ENCODE measurements at regions not wholly inside any gene's neighbourhood (a gene's known extent, or its start where the extent isn't known, plus 50 kb on each side); places are given as distances from the start of the nearest gene placed in this dataset.

DNA sequence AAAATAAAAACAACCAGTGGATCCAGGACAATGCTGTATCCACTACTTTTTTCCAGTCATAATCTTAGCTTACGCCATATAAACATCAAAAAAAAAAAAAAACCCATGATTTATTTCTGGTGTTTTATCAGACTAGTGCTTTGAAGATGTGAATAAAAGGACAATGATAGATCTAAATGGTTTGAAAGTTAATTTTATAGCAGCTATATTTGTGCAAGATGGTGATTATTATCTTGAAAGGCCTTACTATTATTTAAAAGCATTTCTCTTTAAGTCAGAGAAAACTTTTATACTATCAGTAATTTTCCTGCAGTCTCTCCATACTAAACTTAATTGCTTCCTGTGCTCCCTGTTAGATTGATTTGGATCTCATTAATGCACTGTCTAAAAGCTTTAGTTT lies 670.3 kb downstream of the TBL1XR1 start:
- H3K27me3 ChIP-seq (ENCODE audit: control insufficient read depth in 2 of 2, insufficient read depth in 2 of 2, low read length in 2 of 2), result no peaks in the 10 kb centered on the region
- H3K36me3 ChIP-seq (replicated peaks in 1 of 2; ENCODE audit: control insufficient read depth in 1 of 2, insufficient read depth in 2 of 2, low read length in 2 of 2), result no peaks in the 10 kb centered on the region
- WGBS (ENCODE audit: insufficient coverage), result no CpG with 5 or more reads among the region's 1 CpG
- H3K27ac ChIP-seq (ENCODE audit: low read depth in 1 of 2, low read length in 2 of 2), result no peak overlapping the region
- no peaks in the 10 kb centered on the region for H3K4me1 Mint-ChIP-seq
- H3K4me3 Mint-ChIP-seq, result no peak overlapping the region
- DNase-seq, result no peak
- no peaks in the 10 kb centered on the region for H3K79me2 ChIP-seq (ENCODE audit: insufficient read depth, low read length)
- no peak overlapping the region for H3K9ac ChIP-seq (ENCODE audit: insufficient read depth, low read length, poor library complexity, severe bottlenecking)
- H3K27me3 Mint-ChIP-seq (ENCODE audit: low read depth in 3 of 3), result peaks cover 0 to 2% (median 0%) of the 10 kb centered on the region in 3 donors
- intact Hi-C loops (cut with micrococcal nuclease), result no loop called here
- no peak overlapping the region for H2AFZ ChIP-seq (ENCODE audit: insufficient read depth, low read depth, low read length, poor library complexity, severe bottlenecking)
- H3K4me1 ChIP-seq (ENCODE audit: control insufficient read depth in 1 of 2, insufficient read depth in 2 of 2, low read length in 2 of 2), result no peaks in the 10 kb centered on the region
- H4K20me1 ChIP-seq (ENCODE audit: insufficient read depth, low read length), result no peaks in the 10 kb centered on the region
- H3K9me3 ChIP-seq (replicated peaks in 1 of 2; ENCODE audit: control insufficient read depth in 1 of 2, insufficient read depth in 1 of 2, low read length in 2 of 2), result peaks cover 10 to 21% of the 10 kb centered on the region in 2 donors
- TF ChIP-seq, protein P1, sequence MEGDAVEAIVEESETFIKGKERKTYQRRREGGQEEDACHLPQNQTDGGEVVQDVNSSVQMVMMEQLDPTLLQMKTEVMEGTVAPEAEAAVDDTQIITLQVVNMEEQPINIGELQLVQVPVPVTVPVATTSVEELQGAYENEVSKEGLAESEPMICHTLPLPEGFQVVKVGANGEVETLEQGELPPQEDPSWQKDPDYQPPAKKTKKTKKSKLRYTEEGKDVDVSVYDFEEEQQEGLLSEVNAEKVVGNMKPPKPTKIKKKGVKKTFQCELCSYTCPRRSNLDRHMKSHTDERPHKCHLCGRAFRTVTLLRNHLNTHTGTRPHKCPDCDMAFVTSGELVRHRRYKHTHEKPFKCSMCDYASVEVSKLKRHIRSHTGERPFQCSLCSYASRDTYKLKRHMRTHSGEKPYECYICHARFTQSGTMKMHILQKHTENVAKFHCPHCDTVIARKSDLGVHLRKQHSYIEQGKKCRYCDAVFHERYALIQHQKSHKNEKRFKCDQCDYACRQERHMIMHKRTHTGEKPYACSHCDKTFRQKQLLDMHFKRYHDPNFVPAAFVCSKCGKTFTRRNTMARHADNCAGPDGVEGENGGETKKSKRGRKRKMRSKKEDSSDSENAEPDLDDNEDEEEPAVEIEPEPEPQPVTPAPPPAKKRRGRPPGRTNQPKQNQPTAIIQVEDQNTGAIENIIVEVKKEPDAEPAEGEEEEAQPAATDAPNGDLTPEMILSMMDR (IDR thresholded peaks at IDR 0.05), result no peak
- no peak overlapping the region for H3K4me3 ChIP-seq (replicated peaks in 1 of 3; ENCODE audit: low read depth in 2 of 3, low read length in 3 of 3)
- H3K27ac Mint-ChIP-seq, result no peak overlapping the region
- H3K4me2 ChIP-seq (replicated peaks; ENCODE audit: extremely low read depth, low read length, poor library complexity, severe bottlenecking), result no peak overlapping the region
- peaks cover 0 to 19% (median 13%) of the 10 kb centered on the region in 7 donors for H3K9me3 Mint-ChIP-seq
- H3K36me3 Mint-ChIP-seq, result no peaks in the 10 kb centered on the region

DNA sequence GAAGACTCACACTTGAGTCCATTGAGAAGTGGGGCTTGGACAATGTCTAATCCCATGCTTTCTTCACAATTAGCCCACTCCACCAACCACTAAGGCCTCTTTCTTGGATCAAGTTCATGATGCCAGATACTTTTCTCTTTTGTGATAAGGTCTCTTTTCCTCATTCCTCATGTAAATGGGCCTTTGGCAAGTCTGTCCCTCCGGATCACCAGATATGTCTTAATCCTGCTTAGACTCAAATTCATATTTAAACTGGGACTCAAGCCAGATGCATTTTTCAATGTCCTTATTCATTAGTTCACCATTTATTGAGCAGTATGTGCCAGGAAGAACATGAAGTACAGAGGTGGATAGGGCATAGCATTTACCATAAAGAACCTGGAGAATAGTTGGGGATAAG lies 671.1 kb downstream of the TBL1XR1 start:
- Mint-ChIP-seq H3K4me1 (no peaks in the 10 kb centered on the region), H3K27ac (no peak overlapping the region), H3K4me3 (no peak overlapping the region), H3K9me3 (peaks cover 1 to 22% (median 11%) of the 10 kb centered on the region in 7 donors), H3K27me3 (ENCODE audit: low read depth in 3 of 3) (peaks cover 0 to 2% (median 0%) of the 10 kb centered on the region in 3 donors), H3K36me3 (no peaks in the 10 kb centered on the region)
- Histone ChIP-seq H3K79me2 (ENCODE audit: insufficient read depth, low read length) (no peaks in the 10 kb centered on the region), H3K27ac (ENCODE audit: low read depth in 1 of 2, low read length in 2 of 2) (no peak overlapping the region), H2AFZ (ENCODE audit: insufficient read depth, low read depth, low read length, poor library complexity, severe bottlenecking) (no peak overlapping the region), H3K9ac (ENCODE audit: insufficient read depth, low read length, poor library complexity, severe bottlenecking) (no peak overlapping the region), H3K36me3 (replicated peaks in 1 of 2; ENCODE audit: control insufficient read depth in 1 of 2, insufficient read depth in 2 of 2, low read length in 2 of 2) (no peaks in the 10 kb centered on the region), H4K20me1 (ENCODE audit: insufficient read depth, low read length) (no peaks in the 10 kb centered on the region), H3K4me3 (replicated peaks in 1 of 3; ENCODE audit: low read depth in 2 of 3, low read length in 3 of 3) (no peak overlapping the region), H3K4me1 (ENCODE audit: control insufficient read depth in 1 of 2, insufficient read depth in 2 of 2, low read length in 2 of 2) (no peaks in the 10 kb centered on the region), H3K27me3 (ENCODE audit: control insufficient read depth in 2 of 2, insufficient read depth in 2 of 2, low read length in 2 of 2) (no peaks in the 10 kb centered on the region), H3K9me3 (replicated peaks in 1 of 2; ENCODE audit: control insufficient read depth in 1 of 2, insufficient read depth in 1 of 2, low read length in 2 of 2) (peaks cover 10 to 27% of the 10 kb centered on the region in 2 donors), H3K4me2 (replicated peaks; ENCODE audit: extremely low read depth, low read length, poor library complexity, severe bottlenecking) (no peak overlapping the region)
- WGBS (ENCODE audit: insufficient coverage), result no CpG with 5 or more reads among the region's 1 CpG
- DNase-seq, result no peak
- TF ChIP-seq, protein P1 (IDR thresholded peaks at IDR 0.05), result no peak
- intact Hi-C loops (cut with micrococcal nuclease), result no loop called here
